ENCODE measurements at regions not wholly inside any gene's neighbourhood (a gene's known extent, or its start where the extent isn't known, plus 50 kb on each side); places are given as distances from the start of the nearest gene placed in this dataset.

DNA sequence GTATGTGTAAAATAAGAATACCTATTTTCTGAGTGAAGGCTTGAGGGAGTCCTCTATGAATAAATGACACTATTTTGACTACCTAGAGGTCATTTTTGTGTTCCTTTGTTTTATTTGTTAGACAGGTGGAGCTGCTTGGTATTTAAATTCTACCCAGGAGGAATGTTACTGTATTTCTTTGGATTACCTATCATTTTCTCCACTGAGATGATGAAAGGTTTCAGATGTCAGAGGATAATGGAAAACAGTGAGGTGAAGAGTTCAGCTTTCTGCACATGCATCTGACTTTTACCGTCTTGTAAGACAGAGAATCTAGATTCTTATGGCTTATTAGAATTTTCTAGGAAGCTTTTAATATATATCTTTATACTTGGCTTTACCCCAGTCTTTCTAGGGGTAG, 689.8 kb upstream of the NXPH2 start:
- TF ChIP-seq, protein P1, sequence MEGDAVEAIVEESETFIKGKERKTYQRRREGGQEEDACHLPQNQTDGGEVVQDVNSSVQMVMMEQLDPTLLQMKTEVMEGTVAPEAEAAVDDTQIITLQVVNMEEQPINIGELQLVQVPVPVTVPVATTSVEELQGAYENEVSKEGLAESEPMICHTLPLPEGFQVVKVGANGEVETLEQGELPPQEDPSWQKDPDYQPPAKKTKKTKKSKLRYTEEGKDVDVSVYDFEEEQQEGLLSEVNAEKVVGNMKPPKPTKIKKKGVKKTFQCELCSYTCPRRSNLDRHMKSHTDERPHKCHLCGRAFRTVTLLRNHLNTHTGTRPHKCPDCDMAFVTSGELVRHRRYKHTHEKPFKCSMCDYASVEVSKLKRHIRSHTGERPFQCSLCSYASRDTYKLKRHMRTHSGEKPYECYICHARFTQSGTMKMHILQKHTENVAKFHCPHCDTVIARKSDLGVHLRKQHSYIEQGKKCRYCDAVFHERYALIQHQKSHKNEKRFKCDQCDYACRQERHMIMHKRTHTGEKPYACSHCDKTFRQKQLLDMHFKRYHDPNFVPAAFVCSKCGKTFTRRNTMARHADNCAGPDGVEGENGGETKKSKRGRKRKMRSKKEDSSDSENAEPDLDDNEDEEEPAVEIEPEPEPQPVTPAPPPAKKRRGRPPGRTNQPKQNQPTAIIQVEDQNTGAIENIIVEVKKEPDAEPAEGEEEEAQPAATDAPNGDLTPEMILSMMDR (IDR thresholded peaks at IDR 0.05; ENCODE audit: insufficient read depth, low read length): no peak
- no peak for TF ChIP-seq SPI1 (IDR thresholded peaks at IDR 0.05; ENCODE audit: borderline replicate concordance, low read depth)
